ENCODE measurements at regions not wholly inside any gene's neighbourhood (a gene's known extent, or its start where the extent isn't known, plus 50 kb on each side); places are given as distances from the start of the nearest gene placed in this dataset.

GRCh38 chr6:67353861-67354260 is 1281.2 kb upstream of the ADGRB3 start:
- H3K4me3 Mint-ChIP-seq: no peak overlapping the region
- no peak overlapping the region for H3K27ac Mint-ChIP-seq
- H3K27me3 Mint-ChIP-seq: no peaks in the 10 kb centered on the region
- H3K36me3 Mint-ChIP-seq (ENCODE audit: low read depth): no peaks in the 10 kb centered on the region
- ChIA-PET CTCF (no interaction called here), POLR2A (no interaction called here)
- no peak for DNase-seq
- H3K4me1 Mint-ChIP-seq: no peaks in the 10 kb centered on the region
- no peaks in the 10 kb centered on the region for H3K9me3 Mint-ChIP-seq

DNA sequence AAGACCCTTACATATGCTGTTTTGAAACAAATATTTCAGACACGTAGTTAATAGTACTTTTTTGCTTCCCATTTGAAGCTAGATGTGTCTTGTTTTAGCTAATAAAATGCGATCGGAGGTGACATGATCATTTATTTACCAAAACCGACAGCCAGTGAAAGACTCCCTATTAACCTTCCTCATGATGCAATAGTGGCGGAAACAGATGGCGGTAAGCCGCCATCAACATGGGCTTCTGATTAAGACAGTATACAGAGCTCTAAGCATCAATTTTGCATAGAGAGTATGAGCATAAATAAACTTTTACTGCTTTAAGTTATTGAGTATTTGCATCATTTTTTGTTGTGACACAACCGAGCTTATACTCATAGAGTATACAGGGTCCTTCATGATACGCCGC is 1282.4 kb upstream of the ADGRB3 start:
- ChIA-PET CTCF (no interaction called here), POLR2A (no interaction called here)
- no peaks in the 10 kb centered on the region for H3K4me1 Mint-ChIP-seq
- no peaks in the 10 kb centered on the region for H3K9me3 Mint-ChIP-seq
- H3K4me3 Mint-ChIP-seq: no peak overlapping the region
- H3K27me3 Mint-ChIP-seq: no peaks in the 10 kb centered on the region
- H3K27ac Mint-ChIP-seq: no peak overlapping the region
- DNase-seq: no peak
- no peaks in the 10 kb centered on the region for H3K36me3 Mint-ChIP-seq (ENCODE audit: low read depth)

GRCh38 chr6:67350729-67351128 is 1284.4 kb upstream of the ADGRB3 start:
- no peaks in the 10 kb centered on the region for H3K36me3 Mint-ChIP-seq (ENCODE audit: low read depth)
- H3K27ac Mint-ChIP-seq: no peak overlapping the region
- no peaks in the 10 kb centered on the region for H3K4me1 Mint-ChIP-seq
- no peak overlapping the region for H3K4me3 Mint-ChIP-seq
- no peak for DNase-seq
- CTCF ChIA-PET: no interaction called here
- H3K9me3 Mint-ChIP-seq: peaks cover 4% of the 10 kb centered on the region
- H3K27me3 Mint-ChIP-seq: no peaks in the 10 kb centered on the region
- POLR2A ChIA-PET: no interaction called here

DNA sequence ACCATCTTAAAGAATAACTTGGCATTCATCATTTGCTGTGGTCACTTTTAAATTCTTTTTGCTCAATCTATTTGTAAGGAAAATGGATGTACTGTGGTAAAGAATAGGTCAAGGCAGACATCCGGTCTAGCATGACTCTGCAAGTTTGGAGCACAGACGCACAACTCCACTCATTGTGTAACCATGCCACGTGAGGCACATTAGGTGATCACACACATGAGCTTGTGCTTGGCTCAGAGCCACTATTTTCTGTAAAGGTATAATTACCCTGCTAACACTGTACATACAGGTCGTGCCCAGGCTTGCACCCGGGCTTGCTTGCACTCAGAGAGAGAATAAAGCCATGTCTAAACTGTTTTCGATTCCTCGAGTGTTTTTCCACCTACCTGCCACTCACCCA is 1289.1 kb upstream of the ADGRB3 start:
- no peaks in the 10 kb centered on the region for H3K36me3 Mint-ChIP-seq (ENCODE audit: low read depth)
- no peaks in the 10 kb centered on the region for H3K27me3 Mint-ChIP-seq
- H3K27ac Mint-ChIP-seq: no peak overlapping the region
- H3K4me3 Mint-ChIP-seq: no peak overlapping the region
- no peak for DNase-seq
- CTCF ChIA-PET: no interaction called here
- peaks cover 6% of the 10 kb centered on the region for H3K9me3 Mint-ChIP-seq
- POLR2A ChIA-PET: no interaction called here
- H3K4me1 Mint-ChIP-seq: no peaks in the 10 kb centered on the region

DNA sequence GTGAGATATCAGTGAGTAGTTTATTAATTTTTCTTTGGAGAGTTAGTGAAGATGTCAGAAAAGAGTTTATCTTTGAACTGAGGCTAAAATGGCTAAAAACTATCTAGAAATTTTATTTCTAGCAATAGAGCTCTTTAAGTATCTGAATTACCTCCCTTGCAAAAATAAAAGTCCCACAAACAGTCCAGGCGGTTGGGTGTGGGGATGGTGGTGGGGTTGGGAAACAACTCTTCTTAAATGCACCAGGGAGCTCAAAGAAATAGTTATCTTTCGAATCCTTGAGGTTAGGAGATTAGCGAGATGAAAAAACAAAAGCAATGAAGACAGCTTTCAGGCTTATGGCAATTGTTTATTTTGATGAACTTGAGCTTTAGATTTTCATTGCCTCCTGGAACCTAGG is 1299.1 kb upstream of the ADGRB3 start:
- POLR2A ChIA-PET: no interaction called here
- no peak overlapping the region for H3K27ac Mint-ChIP-seq
- CTCF ChIA-PET: no interaction called here
- no peaks in the 10 kb centered on the region for H3K4me1 Mint-ChIP-seq
- no peak overlapping the region for H3K4me3 Mint-ChIP-seq
- H3K36me3 Mint-ChIP-seq (ENCODE audit: low read depth): no peaks in the 10 kb centered on the region
- DNase-seq: no peak
- no peaks in the 10 kb centered on the region for H3K27me3 Mint-ChIP-seq
- H3K9me3 Mint-ChIP-seq: no peaks in the 10 kb centered on the region

- Mint-ChIP-seq H3K27me3 (no peaks in the 10 kb centered on the region), H3K4me1 (no peaks in the 10 kb centered on the region), H3K36me3 (ENCODE audit: low read depth) (no peaks in the 10 kb centered on the region), H3K9me3 (peaks cover 2% of the 10 kb centered on the region), H3K27ac (no peak overlapping the region), H3K4me3 (no peak overlapping the region)
- POLR2A ChIA-PET: no interaction called here
- CTCF ChIA-PET: no interaction called here
- DNase-seq: no peak
Observed at GRCh38 chr6:67331304-67331703, 1303.8 kb upstream of the ADGRB3 start.

DNA sequence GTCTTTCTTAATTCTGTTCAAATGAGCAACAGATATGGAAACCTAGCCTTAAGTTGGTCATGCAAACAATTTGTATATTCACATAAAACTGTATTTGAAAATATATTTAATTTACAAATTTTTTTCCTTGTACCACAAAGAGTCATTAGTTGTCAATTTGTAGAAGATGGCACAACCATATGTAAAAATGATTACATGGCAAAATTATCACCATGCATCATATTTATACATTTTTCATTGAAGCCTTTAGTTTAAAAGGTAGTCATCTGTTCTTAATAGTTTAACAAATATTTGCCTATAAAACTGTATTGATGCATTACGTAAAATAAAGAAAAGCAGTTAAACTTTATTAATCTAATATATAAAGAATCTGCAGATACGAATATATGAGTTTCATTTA is 1306.8 kb upstream of the ADGRB3 start:
- ChIA-PET CTCF (no interaction called here), POLR2A (no interaction called here)
- Mint-ChIP-seq H3K36me3 (ENCODE audit: low read depth) (no peaks in the 10 kb centered on the region), H3K4me1 (no peaks in the 10 kb centered on the region), H3K27me3 (no peaks in the 10 kb centered on the region), H3K9me3 (peaks cover 4% of the 10 kb centered on the region), H3K27ac (no peak overlapping the region), H3K4me3 (no peak overlapping the region)
- DNase-seq: no peak

DNA sequence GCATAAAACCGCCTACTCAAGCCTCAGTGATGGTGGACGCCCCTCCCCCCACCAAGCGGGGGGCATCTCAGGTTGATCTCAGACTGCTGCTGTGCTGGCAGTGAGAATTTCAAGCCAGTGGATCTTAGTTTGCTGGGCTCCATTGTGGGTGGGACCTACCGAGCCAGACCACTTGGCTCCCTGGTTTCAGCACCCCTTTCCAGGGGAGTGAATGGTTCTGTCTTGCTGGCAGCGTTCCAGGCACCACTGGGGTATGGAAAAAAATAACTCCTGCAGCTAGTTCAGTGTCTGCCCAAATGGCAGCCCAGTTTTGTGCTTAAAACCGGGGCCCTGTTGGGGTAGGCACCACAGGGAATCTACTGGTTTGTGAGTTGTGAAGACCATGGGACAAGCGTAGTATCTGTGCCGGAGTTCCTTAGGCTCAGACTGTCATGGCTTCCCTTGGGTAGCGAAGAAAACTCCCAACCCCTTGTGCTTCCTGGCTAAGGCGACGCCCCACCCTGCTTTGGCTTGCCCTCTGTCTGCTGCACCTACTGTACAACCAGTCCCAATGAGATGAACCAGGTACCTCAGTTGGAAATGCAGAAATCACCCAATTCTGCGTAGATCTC is 1334.5 kb upstream of the ADGRB3 start:
- ChIA-PET POLR2A (no interaction called here), CTCF (no interaction called here)
- no peak overlapping the region for H3K27ac Mint-ChIP-seq
- no peaks in the 10 kb centered on the region for H3K27me3 Mint-ChIP-seq
- no peak for DNase-seq
- H3K4me1 Mint-ChIP-seq: no peaks in the 10 kb centered on the region
- no peaks in the 10 kb centered on the region for H3K36me3 Mint-ChIP-seq (ENCODE audit: low read depth)
- H3K4me3 Mint-ChIP-seq: no peak overlapping the region
- H3K9me3 Mint-ChIP-seq: peaks cover 4% of the 10 kb centered on the region

- DNase-seq: no peak
- no peak overlapping the region for H3K27ac Mint-ChIP-seq
- H3K36me3 Mint-ChIP-seq (ENCODE audit: low read depth): no peaks in the 10 kb centered on the region
Observed at GRCh38 chr6:67292169-67292568, 1342.9 kb upstream of the ADGRB3 start.

DNA sequence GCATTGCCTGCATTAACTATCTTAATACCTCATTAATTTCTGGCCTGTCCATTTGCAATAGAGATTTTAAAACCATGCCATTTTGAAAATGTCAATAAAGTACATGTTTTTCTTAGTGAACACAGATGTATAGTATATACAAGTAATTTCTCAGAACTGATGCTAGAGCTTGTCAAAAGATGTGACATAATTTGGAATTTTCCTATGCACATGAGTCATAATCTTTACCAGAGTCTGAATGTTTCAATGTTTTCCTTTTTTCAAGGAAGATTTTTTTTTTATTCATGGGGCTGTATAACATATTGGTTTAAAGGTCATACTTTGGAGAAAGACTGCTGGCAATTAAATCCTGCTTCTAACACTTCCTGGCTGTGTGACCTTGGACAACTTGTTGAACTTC is 1347.5 kb upstream of the ADGRB3 start:
- Mint-ChIP-seq H3K4me1 (no peaks in the 10 kb centered on the region), H3K27me3 (no peaks in the 10 kb centered on the region), H3K27ac (no peak overlapping the region), H3K9me3 (peaks cover 12% of the 10 kb centered on the region), H3K36me3 (ENCODE audit: low read depth) (no peaks in the 10 kb centered on the region), H3K4me3 (no peak overlapping the region)
- POLR2A ChIA-PET: no interaction called here
- no peak for DNase-seq
- CTCF ChIA-PET: no interaction called here

More at GRCh38 chr6:67292169-67292568, 1342.9 kb upstream of the ADGRB3 start:
- Mint-ChIP-seq H3K4me1 (no peaks in the 10 kb centered on the region), H3K27me3 (no peaks in the 10 kb centered on the region), H3K4me3 (no peak overlapping the region), H3K9me3 (peaks cover 2% of the 10 kb centered on the region)
- CTCF ChIA-PET: no interaction called here
- POLR2A ChIA-PET: no interaction called here

DNA sequence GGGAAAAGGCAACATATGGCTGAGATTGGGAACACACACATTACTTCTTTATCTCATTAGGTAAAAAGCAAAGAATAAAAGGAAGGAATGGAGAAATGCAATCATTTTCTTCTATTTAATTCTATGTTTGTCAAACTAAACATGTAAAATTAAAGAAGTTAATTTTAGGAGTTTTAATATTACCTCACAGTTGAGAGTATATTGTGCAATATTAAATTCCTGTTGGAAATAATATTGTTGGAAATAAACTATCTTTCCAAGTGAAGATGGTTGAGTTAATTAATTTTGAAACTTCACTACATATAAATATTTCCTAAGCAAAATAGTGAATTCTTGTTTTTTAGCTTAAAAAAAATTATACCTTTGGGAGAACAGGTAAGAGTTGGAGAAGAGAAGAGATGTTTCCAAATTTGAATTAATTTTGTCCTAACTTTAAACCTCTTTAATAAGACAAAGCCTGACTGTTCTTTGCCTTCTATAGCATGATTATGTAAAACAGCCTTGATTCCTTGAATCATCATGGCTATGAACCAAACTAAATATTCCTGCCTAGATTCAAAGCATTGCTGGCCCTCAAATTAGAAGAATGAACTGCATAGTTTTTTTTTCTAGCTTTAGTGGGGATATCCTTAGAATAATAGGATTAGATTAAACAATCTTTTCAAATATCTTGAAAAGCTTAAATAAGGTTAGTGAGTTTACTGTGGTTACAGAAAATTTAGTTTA is 1349.1 kb upstream of the ADGRB3 start:
- no peaks in the 10 kb centered on the region for H3K4me1 Mint-ChIP-seq
- no peak for DNase-seq
- H3K4me3 Mint-ChIP-seq: no peak overlapping the region
- no peak overlapping the region for H3K27ac Mint-ChIP-seq
- POLR2A ChIA-PET: no interaction called here
- CTCF ChIA-PET: no interaction called here
- peaks cover 12% of the 10 kb centered on the region for H3K9me3 Mint-ChIP-seq
- no peaks in the 10 kb centered on the region for H3K36me3 Mint-ChIP-seq (ENCODE audit: low read depth)
- H3K27me3 Mint-ChIP-seq: no peaks in the 10 kb centered on the region

DNA sequence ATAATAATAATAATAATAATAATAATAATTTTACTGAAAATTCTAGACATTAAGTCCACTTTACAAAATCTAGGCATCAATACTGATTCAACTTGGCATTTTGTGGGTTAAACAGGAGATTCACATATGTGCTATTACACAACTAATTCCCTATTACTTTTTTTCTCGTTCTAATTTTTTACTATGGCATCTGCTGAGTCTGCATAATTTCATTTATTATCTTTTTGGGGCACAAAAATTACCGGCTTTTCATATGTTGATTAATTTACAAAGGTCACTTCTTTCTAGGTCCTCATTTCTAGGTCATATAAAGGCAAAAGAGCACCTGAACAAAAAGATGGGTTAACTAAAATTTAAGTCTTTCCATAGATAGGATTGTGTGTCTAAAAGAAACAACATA is 1357.8 kb upstream of the ADGRB3 start:
- no peak for DNase-seq
- Mint-ChIP-seq H3K4me3 (no peak overlapping the region), H3K27me3 (no peaks in the 10 kb centered on the region), H3K4me1 (no peaks in the 10 kb centered on the region), H3K27ac (no peak overlapping the region), H3K36me3 (ENCODE audit: low read depth) (no peaks in the 10 kb centered on the region), H3K9me3 (peaks cover 5% of the 10 kb centered on the region)
- CTCF ChIA-PET: no interaction called here
- POLR2A ChIA-PET: no interaction called here

- Mint-ChIP-seq H3K4me3 (no peak overlapping the region), H3K36me3 (ENCODE audit: low read depth) (no peaks in the 10 kb centered on the region), H3K27ac (no peak overlapping the region), H3K9me3 (peaks cover 12% of the 10 kb centered on the region), H3K27me3 (no peaks in the 10 kb centered on the region), H3K4me1 (no peaks in the 10 kb centered on the region)
- ChIA-PET POLR2A (no interaction called here), CTCF (no interaction called here)
- DNase-seq: no peak
Observed at GRCh38 chr6:67265996-67266921, 1368.8 kb upstream of the ADGRB3 start.

- Mint-ChIP-seq H3K27ac (no peak overlapping the region), H3K36me3 (ENCODE audit: low read depth) (no peaks in the 10 kb centered on the region), H3K4me1 (no peaks in the 10 kb centered on the region), H3K4me3 (no peak overlapping the region), H3K27me3 (no peaks in the 10 kb centered on the region), H3K9me3 (peaks cover 4% of the 10 kb centered on the region)
- ChIA-PET POLR2A (no interaction called here), CTCF (no interaction called here)
- no peak for DNase-seq
Observed at GRCh38 chr6:67252663-67253062, 1382.4 kb upstream of the ADGRB3 start.
